NCI-H510A treated with DMSO at 0.1 percent for 48 hours (cell line): ENCODE measurements at regions not wholly inside any gene's neighbourhood (a gene's known extent, or its start where the extent isn't known, plus 50 kb on each side); places are given as distances from the start of the nearest gene placed in this dataset.

Experiments used
- DNase-seq: peaks from one replicate; lab custom pipeline; 2025; lab: John Stamatoyannopoulos, UW

- DNase-seq = no peak
Measured at GRCh38 chr18:44410740-44411139, 269.9 kb upstream of the SETBP1 start.

DNA sequence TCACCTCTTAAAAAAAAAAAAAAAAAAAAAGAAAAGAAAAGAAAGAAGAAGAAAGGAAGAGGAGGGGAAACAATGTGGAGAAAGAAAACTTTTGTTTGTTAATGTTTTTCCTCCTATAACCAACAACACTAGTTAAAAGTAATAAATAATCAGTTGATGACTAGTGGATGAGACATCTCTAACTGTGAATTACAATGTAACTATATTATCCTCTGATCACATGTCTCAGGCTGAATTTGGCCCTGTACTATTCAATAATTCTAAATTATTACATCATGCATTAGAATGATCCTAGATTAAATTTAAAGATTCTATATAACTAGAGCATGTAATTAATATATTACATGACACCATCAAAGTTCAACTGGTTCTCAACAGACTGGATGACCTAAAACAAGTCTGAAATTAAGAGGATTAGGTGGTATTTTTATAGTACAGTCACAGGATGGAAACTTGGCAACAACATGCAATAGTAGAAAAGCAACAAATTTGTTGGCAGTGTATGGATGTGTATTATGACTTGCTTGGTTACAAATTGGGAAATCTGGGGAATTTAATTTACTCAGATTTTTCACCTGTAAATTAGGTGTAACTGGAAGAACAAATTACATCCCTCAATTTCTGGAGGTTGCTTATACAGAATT, 269.3 kb upstream of the SETBP1 start:
- no peak for DNase-seq

DNA sequence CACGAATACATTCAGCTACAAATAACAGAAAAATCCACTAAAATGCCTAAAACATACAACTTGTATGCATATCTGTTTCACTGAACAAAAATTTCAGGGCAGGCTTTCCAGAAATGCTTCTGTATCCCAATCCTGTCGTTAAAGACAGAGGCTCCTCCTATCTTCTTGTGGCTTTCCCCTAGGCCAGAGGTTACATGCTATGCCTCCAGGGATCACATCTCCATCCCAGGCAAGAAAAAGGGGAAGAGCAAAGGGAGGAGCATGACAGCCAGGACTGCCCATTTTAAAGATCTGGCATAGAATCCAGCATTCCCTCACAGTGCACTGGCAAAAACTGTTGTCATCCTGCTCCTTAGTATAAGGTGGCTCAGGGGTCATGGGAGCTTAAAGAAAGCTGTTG, 268.7 kb upstream of the SETBP1 start:
- no peak for DNase-seq

DNA sequence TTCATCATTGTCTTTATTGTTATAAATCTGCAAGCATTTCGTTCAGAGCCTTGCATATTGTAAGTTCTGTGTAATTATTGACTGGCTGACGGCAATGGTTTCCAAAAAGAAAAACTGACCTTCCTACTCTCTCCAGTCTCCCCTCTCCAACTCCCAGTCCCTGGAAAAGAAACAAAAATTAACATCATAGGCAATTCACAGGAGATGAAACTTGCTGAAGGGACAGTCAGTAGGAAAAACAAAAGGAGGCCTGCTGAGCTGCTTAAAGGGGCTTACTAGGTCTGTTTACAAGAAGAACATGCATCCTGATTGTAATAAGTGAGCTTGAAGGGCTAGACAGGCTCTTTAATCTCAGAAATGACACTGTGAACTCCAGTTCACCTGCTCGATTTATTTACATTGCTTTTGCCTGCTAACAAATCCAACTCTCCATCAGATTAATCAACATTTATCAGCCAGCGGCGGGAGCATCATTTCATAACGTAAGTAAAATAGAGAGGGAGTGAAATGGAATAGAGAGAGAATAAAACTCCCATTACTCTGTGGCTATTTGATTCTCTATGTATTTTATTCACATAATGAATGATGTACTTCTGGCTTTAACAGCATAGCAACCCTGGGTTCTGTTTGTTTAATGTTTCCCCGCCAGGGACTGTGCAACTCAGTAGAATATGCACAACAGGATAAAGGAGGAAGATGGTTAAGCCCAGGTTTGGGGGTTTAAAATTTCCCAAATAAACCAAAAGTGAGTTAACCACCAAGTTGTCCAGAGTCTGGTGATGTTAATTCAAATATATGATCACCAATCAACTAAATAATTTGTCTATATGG, 256.7 kb upstream of the SETBP1 start:
- DNase-seq = peak; percentile 64

GRCh38 chr18:44424645-44425035, 256.0 kb upstream of the SETBP1 start:
- DNase-seq = no peak

- DNase-seq = no peak
Measured at GRCh38 chr18:44425161-44425560, 255.5 kb upstream of the SETBP1 start.

GRCh38 chr18:44437603-44438002, 243.1 kb upstream of the SETBP1 start:
- no peak for DNase-seq

- DNase-seq = no peak
Measured at GRCh38 chr18:44450226-44450625, 230.5 kb upstream of the SETBP1 start.

- DNase-seq = no peak
Measured at GRCh38 chr18:44452346-44452745, 228.3 kb upstream of the SETBP1 start.

DNA sequence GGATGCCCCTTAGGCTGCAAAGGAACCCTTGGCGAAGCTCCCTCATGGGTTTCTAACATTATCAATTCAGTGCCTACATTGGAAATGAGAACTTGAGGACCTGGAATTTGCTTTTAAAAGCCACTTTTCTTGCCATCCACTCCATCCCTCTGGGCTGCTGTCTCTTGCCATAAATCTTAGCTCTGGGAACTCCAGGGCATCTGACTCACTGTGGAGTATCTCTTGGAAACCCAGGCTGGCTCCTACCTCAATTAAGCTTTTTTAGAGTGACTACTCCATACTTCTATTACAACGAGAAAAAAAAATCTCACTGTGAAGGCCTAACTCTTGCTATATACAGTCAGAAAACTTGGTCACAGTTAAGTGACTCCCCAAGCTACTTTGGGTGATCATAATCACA, 227.2 kb upstream of the SETBP1 start:
- DNase-seq = no peak

DNA sequence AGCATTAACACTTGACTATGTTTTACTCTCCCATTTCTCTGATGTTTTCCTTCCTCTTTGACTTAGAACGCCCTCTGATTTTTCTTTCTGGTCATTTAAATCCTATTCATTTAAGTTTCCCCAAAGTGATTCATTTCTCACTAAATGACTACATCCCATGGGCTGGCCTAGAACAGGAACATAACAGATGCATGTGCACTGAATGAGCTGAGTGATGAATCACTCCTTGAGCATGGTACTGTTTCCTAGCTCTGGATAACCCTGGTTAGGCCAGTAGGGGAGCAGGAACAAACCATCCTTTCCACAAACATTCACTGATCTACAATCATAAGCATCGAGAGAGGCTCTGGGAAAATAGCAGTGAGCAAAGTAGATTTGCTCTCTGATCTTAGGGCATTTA, 221.9 kb upstream of the SETBP1 start:
- no peak for DNase-seq

DNA sequence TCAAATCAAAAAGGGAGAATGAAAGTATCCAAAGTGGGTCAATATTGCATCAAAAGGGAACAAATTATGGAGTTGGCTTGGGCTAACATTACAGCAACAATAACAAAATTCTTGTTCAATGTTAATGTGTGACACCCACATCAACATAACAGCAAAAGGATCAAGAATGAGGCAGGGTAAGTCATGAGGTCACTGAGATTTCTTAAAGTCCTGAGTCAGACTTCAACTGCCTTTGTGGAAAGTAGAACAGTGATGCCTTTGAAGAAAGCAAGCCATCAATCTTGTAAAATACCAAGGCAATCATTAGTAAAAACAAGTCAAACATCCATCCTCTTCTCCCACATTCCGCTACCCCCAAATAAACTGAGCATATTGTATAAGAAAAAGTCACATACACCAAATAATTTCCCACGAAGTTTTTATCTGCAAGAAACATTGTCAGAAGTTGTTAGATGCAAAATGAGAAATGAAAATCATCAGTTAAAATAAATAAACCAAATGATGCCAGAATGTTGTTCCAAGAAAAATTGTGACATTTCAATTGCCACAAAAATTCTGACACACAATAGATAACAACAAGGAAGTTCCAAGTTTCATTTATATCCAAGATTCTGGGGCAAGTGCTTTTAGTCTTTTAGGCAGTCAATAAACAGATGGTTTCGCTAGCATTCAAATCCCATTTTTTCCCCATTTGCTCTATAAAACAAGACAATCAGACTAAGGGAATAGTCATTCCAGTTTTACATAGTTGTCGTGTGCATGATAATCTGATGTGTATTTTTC, 216.1 kb upstream of the SETBP1 start:
- no peak for DNase-seq

DNA sequence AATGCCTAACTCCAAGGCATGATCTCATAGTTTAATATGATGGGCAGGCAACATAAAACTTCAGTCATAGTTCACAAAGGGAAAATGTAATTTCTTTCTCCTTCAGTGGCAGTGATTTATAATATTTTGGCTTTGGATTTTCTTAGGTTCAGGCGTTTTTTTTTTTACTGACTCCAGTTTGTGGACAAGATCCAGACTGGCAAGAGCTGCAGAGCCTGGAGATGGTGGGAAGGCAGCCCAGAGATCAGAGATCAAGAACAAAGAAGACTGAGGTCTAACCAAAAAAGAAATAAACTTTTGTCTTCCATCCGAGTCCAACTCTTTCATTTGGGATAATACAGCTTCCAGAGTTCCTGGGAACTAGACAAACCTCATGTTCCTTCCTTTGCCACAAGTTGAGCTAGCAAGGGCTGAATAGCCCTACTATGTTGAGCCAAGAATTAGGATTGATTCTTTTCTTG, 215.3 kb upstream of the SETBP1 start:
- DNase-seq = no peak

- DNase-seq = no peak
Measured at GRCh38 chr18:44466997-44467396, 213.7 kb upstream of the SETBP1 start.

DNA sequence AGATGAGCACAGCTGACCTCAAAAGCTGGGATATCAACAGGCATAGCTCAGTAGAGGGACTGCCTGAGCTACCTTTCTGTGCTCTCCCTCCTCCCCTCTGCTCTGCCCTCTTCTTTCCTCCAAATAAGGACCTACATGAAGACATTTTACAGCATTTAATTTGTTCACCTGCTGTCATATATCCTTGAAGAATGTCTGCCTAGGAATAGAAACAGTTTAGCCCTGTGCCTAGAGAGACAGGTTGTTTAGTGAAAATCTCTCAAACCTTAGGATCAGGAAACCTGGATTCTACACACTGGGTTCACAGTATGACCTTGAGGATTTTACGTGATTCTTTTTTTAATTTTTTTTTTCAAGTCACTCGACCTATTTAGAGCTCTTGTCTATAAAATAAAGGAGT, 213.0 kb upstream of the SETBP1 start:
- no peak for DNase-seq

GRCh38 chr18:44473394-44474066, 207.2 kb upstream of the SETBP1 start:
- no peak for DNase-seq

DNA sequence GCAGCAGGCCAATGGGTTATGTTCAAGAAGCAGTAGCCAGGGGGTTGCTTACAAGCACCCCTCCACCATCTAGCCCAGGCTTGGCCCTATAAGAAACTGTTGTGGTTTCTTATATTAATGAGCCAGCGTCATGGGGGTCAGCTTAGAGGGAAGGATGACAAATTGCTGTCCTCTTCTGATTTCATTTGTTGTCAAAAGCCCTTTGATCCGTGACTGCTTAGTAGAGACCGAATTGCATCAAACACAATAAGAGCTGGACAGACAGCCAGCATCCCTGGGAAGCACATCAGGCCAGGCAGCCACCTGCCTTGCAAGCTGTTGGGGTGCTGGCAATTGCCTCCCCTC, 206.6 kb upstream of the SETBP1 start:
- DNase-seq = no peak

GRCh38 chr18:44474591-44474990, 206.1 kb upstream of the SETBP1 start:
- DNase-seq = no peak

DNA sequence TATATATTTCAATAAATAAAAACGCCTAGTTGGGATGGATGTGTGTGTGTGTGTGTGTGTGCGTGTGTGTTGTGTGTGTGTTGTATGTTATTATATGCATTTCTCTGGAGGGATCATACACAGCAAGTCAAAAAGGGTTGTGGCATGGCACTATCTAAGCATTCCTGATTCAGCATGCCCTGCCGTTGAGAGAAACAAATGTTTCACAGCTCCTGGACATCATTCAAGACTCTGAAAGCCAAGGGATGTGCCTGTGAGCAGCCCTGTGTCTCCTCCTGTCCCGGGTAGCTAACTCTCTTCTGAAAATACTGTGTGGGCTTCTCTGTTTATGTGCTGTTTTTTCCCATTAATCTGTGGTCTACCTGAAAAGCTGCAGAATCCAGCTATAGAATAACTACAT, 197.9 kb upstream of the SETBP1 start:
- no peak for DNase-seq

GRCh38 chr18:44495151-44495550, 185.5 kb upstream of the SETBP1 start:
- DNase-seq = no peak

DNA sequence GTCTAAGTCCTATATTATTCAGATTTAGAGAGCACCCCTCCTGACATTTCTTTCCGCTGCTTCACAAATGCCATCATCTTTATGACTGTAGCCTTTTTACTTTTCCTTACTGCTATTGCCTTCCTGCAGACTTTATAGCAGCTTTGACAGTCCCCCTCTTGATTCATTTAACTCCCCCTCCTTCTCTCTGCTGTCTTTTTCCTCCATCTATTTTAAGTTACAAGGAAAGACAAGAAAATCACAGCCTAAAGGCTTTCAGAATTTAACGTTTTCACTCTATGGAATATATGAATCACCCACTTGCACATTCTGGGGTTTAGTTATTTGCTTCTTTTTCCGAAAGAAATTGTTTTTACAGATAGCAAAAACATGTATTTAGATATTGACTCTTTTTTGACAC, 183.4 kb upstream of the SETBP1 start:
- DNase-seq = no peak

DNA sequence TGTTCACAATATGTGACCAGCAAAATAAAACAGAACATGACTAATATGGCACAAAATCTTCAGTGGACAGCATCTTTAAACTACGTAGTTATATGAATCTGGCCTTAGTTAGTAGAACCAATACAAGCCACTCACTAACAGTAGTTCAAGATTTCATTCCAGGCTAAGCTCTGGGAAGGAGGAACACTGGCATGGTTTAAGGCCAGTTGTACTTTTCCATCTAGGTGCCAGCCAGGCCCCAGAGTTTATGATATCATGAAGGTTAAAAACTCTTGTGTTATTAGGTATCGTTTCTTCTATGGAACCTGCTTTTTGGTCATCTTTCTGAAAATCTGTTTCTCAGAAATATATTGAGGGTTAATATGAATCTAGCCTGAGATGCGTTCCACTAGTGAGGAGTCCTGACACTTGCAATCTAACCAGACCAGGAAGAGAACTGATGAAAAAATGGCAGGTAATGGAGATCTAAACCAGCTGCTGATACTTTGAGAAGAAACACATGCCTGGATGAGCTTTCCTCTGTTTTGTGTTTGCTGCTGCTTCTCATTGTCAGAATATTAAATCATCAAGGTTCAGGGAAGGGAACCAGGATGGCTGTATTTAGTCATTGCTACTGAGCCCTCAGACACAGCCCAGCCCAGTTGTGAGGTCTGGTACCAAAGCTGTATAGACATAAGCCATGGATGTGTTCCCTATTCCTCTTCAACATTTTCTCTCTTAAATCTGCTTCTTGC, 182.8 kb upstream of the SETBP1 start:
- DNase-seq = no peak
